ENCODE measurements at regions not wholly inside any gene's neighbourhood (a gene's known extent, or its start where the extent isn't known, plus 50 kb on each side); places are given as distances from the start of the nearest gene placed in this dataset.

DNA sequence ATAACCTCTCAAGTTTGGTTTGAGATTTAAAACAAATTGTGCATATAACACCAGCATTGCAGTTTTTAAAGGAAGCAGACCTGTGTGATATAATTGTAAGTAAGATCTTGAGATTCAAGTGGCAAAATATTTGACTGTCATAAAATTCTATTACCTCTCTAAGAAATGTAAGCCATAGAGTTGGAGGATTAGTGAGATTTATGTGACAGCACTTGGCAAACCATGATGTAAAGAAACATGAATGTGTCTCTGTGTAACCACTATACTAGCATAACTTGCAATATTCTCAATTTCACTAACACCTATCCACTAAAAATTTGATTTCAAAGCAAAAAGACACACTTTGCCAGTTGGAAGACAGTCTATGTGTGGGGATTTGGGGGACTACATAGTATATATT lies 190.2 kb upstream of the SSTR4 start:
- TF ChIP-seq ZBTB40 (IDR thresholded peaks at IDR 0.05; ENCODE audit: borderline replicate concordance) (no peak), RAD21 (IDR thresholded peaks at IDR 0.05; ENCODE audit: insufficient read depth, low read depth, low read length) (no peak)
- TF ChIP-seq, protein P1, sequence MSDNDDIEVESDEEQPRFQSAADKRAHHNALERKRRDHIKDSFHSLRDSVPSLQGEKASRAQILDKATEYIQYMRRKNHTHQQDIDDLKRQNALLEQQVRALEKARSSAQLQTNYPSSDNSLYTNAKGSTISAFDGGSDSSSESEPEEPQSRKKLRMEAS (IDR thresholded peaks at IDR 0.05; ENCODE audit: low read depth, low read length): no peak

All from GM12878 (cell line).